Stomach (tissue), 8 donors: ENCODE measurements at regions not wholly inside any gene's neighbourhood (a gene's known extent, or its start where the extent isn't known, plus 50 kb on each side); places are given as distances from the start of the nearest gene placed in this dataset.

Experiments
- DNase-seq, 2 donors: peaks; one replicate each; pipeline versions ENCODE4 v3.0.0 to v3.0.0-alpha.2; 2013 to 2019
- H3K27ac ChIP-seq, 5 donors: fragments of 200-600 bp in 4 of 5; sonication (generic) in 4 of 5; one replicate each; pipeline ENCODE4 v1.5.1; 2013 to 2019; ENCODE audit warnings: mild to moderate bottlenecking in 1 of 5, moderate library complexity in 1 of 5
- H3K27me3 ChIP-seq, 3 donors: fragments of 200-600 bp; sonication (generic); one replicate each; pipeline ENCODE4 v1.5.1; 2017 to 2019; ENCODE audit warnings: mixed run types in 1 of 3
- H3K36me3 ChIP-seq, 4 donors: fragments of 200-600 bp; sonication (generic); 1 replicate in 3 of 4; 2 replicates in 1 of 4; pipeline ENCODE4 v1.5.1; 2016 to 2019
- H3K4me1 ChIP-seq, 4 donors: fragments of 200-600 bp; sonication (generic); one replicate each; pipeline ENCODE4 v1.5.1; 2016 to 2019
- H3K4me3 ChIP-seq, 4 donors: fragments of 200-600 bp; sonication (generic) in 3 of 4; one replicate each; pipeline ENCODE4 v1.5.1; 2016 to 2019; ENCODE audit warnings: mild to moderate bottlenecking in 1 of 4
- H3K9me3 ChIP-seq, 4 donors: fragments of 200-600 bp; sonication (generic); one replicate each; pipeline ENCODE4 v1.5.1; 2016 to 2019
- CTCF ChIP-seq, 7 experiments: fragments of 450-650 bp in 4 of 7; fragments of 200-600 bp in 3 of 7; sonication (generic) in 3 of 7; IDR thresholded peaks; one replicate each; pipeline ENCODE4 v1.5.1; 2016 to 2019; ENCODE audit warnings: antibody characterized with exemption in 7 of 7, control low read depth in 2 of 7, mild to moderate bottlenecking in 1 of 7
- EP300 ChIP-seq: sonication (generic); formaldehyde crosslinking; IDR thresholded peaks from one replicate; pipeline ENCODE4 v1.6.1; 2017; ENCODE audit warnings: antibody characterized with exemption
- POLR2A ChIP-seq, 4 donors: fragments of 450-650 bp; IDR thresholded peaks; one replicate each; pipeline ENCODE4 v1.6.1; 2016; ENCODE audit warnings: antibody characterized with exemption in 4 of 4, control low read depth in 2 of 4, mild to moderate bottlenecking in 1 of 4, moderate library complexity in 1 of 4
- POLR2AphosphoS5 ChIP-seq, 3 donors: sonication (generic); formaldehyde crosslinking; IDR thresholded peaks; one replicate each; pipeline ENCODE4 v1.6.1; 2016; ENCODE audit warnings: antibody characterized with exemption in 3 of 3
- WGBS, 5 donors: extraction: QIAGEN DNeasy Blood & Tissue Kit in 3 of 5; methylation state at CpG; one replicate each; pipeline versions ENCODE4 v1.1.5 to v1.1.7; 2013 to 2018; 5-methylcytosine and 5-hydroxymethylcytosine counted together
- intact Hi-C: fragments of 100-400 bp; cut with DNase I; formaldehyde crosslinking; loops from one replicate; pipeline ENCODE4 v1.15.1; 2023; ENCODE audit warnings: low total_unique reads
- donor health status: healthy with polysubstance abuse.
- donor health status: Bipolar disorder and iron deficiency.
- donor health status: healthy.

GRCh38 chr2:225309516-225309915 lies 90.0 kb upstream of the NYAP2 start:
- Histone ChIP-seq H3K27me3 (no peaks in the 10 kb centered on the region), H3K4me1 (no peaks in the 10 kb centered on the region), H3K9me3 (no peaks in the 10 kb centered on the region), H3K4me3 (no peak overlapping the region), H3K27ac (no peak overlapping the region), H3K36me3 (no peaks in the 10 kb centered on the region)
- intact Hi-C loops, result no loop called here
- DNase-seq, result no peak
- TF ChIP-seq EP300 (no peak), POLR2AphosphoS5 (IDR thresholded peaks at IDR 0.05) (no peak), CTCF (IDR thresholded peaks at IDR 0.05) (no peak), POLR2A (IDR thresholded peaks at IDR 0.05) (no peak)

- Histone ChIP-seq H3K36me3 (no peaks in the 10 kb centered on the region), H3K9me3 (peaks cover 0 to 17% (median 16%) of the 10 kb centered on the region in 4 donors), H3K27me3 (no peaks in the 10 kb centered on the region), H3K4me3 (no peak overlapping the region), H3K4me1 (no peaks in the 10 kb centered on the region), H3K27ac (no peak overlapping the region)
- no peak for TF ChIP-seq CTCF (IDR thresholded peaks at IDR 0.05)
- no peak for TF ChIP-seq POLR2A (IDR thresholded peaks at IDR 0.05)
- no peak for TF ChIP-seq EP300
- TF ChIP-seq POLR2AphosphoS5 (IDR thresholded peaks at IDR 0.05), result no peak
- intact Hi-C loops, result no loop called here
- WGBS, 5 donors, result 36 to 51% (median 47%) methylated on average over 2 of the region's 2 CpGs
- DNase-seq, result no peak
Measured at GRCh38 chr2:225296951-225297350, 102.6 kb upstream of the NYAP2 start.

GRCh38 chr2:225295102-225295501 lies 104.4 kb upstream of the NYAP2 start:
- DNase-seq, result no peak
- WGBS, 5 donors, result 63 to 83% (median 80%) methylated on average over 3 of the region's 3 CpGs

GRCh38 chr2:225293638-225294037 lies 105.9 kb upstream of the NYAP2 start:
- WGBS, 5 donors, result 72 to 90% (median 80%) methylated on average over 7 of the region's 7 CpGs
- no peak for TF ChIP-seq POLR2AphosphoS5 (IDR thresholded peaks at IDR 0.05)
- Histone ChIP-seq H3K4me1 (no peaks in the 10 kb centered on the region), H3K4me3 (no peak overlapping the region), H3K27ac (no peak overlapping the region), H3K27me3 (no peaks in the 10 kb centered on the region), H3K9me3 (no peaks in the 10 kb centered on the region), H3K36me3 (no peaks in the 10 kb centered on the region)
- intact Hi-C loops, result no loop called here
- no peak for DNase-seq

More at GRCh38 chr2:225295102-225295501, 104.4 kb upstream of the NYAP2 start:
- Histone ChIP-seq H3K4me3 (no peak overlapping the region), H3K27ac (no peak overlapping the region), H3K27me3 (no peaks in the 10 kb centered on the region), H3K4me1 (no peaks in the 10 kb centered on the region), H3K9me3 (no peaks in the 10 kb centered on the region), H3K36me3 (no peaks in the 10 kb centered on the region)
- TF ChIP-seq POLR2A (IDR thresholded peaks at IDR 0.05) (no peak), POLR2AphosphoS5 (IDR thresholded peaks at IDR 0.05) (no peak), CTCF (IDR thresholded peaks at IDR 0.05) (no peak), EP300 (no peak)
- intact Hi-C loops, result no loop called here

- Histone ChIP-seq H3K27me3 (no peaks in the 10 kb centered on the region), H3K9me3 (no peaks in the 10 kb centered on the region), H3K4me3 (no peak overlapping the region), H3K27ac (no peak overlapping the region), H3K36me3 (no peaks in the 10 kb centered on the region), H3K4me1 (no peaks in the 10 kb centered on the region)
- intact Hi-C loops, result no loop called here
- no peak for DNase-seq
- 71 to 79% (median 72%) methylated on average over 8 of the region's 8 CpGs for WGBS, 5 donors
- TF ChIP-seq EP300 (no peak), CTCF (IDR thresholded peaks at IDR 0.05) (no peak)
Measured at GRCh38 chr2:225290757-225291400, 108.6 kb upstream of the NYAP2 start.
